ENCODE measurements at regions not wholly inside any gene's neighbourhood (a gene's known extent, or its start where the extent isn't known, plus 50 kb on each side); places are given as distances from the start of the nearest gene placed in this dataset.

DNA sequence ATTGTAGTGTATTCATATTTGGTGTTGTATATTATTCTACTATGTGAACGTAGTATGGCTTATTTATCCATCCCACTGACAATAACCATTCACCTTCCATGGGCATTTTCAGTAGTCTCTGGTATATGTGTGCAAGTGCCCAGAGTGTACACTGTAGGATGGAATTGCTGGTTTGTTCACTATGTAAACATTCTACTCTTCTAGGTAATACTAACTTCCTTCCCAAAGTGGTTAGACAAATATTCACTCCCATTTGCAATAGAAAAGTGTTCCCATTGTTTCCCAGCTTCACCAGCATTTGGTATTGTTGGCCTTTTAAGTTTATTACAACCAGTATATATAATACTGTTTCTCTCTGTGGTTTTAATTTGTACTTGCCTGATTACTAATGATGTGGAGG, 153.7 kb downstream of the C7orf25 start:
- no peak for DNase-seq (ENCODE audit: low spot score)

DNA sequence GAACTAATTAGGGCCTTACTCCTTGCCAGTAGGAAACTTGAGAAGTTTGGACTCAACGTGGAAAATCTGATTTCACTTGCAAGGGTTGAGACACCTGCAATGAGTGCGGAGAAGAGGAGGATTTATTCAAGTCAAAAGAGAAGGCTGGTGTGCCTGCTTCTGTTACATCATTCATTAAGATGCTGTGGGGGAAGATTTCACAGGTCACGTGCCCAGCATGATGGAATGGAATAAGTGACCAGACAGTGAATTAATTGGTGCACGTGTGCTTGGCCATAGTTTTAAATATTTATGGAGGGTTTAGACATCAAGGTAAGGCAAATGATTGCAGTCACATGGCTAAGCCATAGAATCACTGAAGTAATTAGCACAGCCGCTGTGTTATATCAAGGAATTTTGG, 155.0 kb downstream of the C7orf25 start:
- no peak for DNase-seq (ENCODE audit: low spot score)

DNA sequence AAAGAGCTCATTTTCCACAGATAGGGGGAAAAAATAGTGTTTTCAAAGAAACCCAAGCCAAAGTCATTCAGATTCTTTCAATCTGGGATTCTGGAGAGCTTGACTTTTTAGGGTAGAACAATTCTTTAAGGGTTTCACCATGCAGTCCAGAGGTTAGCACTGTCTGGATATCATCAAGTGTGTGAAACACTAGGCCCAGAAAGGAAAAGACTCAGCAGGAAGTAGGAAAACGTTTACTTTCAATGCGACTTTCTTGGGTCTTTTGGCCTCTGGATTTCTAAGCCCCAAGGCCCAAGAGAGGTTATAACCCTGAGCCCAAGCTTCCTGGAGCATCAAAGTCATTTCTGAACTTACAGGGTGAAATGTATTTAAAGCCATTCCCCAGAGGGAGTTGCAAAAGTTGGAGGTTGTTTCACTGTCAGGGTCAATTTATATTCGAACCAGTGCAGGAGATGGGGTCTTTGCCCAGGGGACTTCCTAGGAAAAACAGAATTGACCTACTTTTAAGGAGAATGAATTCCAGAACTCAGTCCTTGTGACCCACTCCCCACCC, 158.0 kb downstream of the C7orf25 start:
- DNase-seq (ENCODE audit: low spot score): no peak

DNA sequence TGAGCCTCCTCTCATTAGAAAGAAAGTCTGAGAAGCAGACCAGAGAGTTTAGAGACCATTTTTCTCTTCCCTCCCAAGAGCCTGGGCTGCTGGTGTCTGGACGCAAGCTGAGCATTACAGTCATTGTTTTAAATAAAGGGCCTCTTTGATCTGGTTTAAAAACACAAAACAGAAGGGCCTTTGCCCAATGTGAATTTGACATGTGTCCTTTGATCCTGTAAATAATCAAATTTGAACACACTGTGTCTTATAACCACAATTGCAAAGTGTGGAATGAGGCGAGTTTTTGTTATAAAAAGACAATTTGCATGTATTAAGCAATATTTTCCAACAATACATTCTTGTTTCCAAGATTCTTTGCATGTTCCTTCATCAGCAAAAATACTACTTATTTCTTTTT, 158.5 kb downstream of the C7orf25 start:
- DNase-seq (ENCODE audit: low spot score): no peak

DNA sequence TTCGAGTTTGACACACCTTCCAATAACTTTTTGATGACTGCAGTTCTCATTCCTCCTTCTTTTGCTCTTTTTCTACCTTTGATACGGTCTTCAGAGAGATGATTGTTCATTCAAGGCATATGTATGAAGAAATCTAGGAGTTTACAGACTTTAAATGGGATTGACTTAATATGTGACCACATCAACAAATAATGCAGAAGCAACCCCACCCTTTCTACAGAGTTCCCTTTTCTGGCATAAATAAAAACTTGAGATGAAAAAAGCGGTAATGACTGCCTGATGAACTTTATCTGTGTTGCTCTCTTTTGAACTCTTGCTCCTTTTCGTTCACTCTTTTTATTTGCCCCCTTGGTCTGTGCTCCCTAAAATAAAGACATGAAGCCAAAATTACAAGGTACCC, 161.7 kb downstream of the C7orf25 start:
- no peak for DNase-seq (ENCODE audit: low spot score)

DNA sequence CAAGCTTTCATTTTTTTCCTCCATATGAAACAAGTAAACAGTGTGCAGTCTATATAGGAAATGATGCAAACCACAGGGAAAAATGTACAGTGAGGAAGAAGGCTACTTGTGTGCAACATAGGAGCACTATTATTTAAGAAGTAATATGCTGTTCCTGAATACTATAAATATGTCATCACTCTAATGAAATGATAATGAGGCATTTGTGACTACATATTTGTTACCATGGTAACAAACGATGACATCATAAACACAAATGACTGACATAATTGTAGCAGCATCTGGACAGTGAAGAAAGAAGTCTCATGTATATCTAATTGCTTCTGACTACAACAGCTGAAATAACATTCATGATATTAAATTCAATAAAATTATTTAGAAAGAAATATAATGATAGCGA, 164.8 kb downstream of the C7orf25 start:
- DNase-seq (ENCODE audit: low spot score): no peak

DNA sequence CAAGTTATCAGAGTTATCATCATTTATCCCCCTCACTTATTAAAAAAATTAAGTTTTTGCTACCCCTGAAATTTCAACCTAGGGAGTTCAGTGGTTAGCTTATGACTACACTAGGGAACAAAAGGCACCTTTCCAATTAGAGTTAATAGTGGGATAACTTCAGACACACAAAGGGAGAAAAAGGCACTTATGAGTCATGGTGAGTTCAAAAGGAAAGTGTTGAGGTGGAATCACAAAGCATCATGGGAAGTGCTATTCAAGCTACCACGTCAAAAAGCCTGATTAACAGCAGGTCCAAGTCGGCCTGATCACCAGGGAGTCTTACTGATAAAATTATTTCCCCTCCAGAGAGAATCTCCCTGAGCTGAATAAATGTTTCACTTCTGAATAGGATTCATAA, 165.7 kb downstream of the C7orf25 start:
- DNase-seq (ENCODE audit: low spot score): no peak

DNA sequence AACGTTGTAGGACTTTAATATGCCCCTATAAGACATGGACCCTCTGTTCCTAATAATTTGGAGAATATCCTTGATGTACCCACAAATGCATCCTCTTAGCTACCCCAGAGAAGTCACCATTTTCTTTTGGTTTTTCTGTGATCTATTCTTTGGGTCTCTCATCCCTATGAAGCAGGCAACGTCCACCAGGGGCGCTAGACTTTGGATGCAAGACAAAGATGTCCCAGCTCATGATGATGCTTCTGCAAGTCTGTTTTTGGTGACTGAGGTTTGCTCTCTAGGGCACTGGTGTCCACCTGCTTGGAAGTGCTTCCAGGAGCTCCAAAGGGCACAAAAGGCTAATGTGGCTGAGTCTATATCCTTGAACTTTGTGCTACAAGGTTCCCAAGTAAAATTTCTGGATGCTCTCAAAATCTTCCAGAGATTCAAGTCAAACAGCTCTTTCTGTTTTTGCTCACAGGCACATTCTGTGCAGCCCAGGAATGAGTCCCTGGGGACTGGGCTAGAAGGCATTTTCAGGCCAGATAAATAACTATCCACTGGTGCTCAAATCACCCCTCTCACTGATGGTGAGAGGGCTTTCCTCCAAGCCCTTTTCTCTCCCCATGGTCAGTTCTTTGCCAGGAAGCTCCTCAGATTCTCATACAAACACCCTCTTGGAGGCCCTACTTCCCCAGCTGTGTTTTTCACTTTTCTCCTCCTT, 166.4 kb downstream of the C7orf25 start:
- DNase-seq (ENCODE audit: low spot score): peak; percentile 28

DNA sequence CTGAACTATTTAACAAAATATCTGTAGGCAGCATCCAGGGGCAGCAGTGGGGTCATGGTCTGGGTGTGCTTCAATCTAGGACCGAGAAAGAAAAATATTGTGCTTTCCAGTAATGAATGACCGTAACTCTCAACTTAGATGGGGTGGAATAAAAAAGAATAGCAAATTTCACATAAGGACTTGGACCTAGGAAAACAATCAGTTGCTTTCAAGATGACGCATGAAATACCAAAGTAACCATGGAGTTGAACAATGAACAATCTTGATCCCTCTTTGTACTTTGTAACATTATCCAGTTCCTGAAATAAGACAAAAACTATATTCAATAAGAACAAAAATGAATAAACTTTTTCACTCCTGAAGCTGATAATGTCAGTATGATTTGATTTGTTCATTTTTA, 167.1 kb downstream of the C7orf25 start:
- DNase-seq (ENCODE audit: low spot score): no peak

DNA sequence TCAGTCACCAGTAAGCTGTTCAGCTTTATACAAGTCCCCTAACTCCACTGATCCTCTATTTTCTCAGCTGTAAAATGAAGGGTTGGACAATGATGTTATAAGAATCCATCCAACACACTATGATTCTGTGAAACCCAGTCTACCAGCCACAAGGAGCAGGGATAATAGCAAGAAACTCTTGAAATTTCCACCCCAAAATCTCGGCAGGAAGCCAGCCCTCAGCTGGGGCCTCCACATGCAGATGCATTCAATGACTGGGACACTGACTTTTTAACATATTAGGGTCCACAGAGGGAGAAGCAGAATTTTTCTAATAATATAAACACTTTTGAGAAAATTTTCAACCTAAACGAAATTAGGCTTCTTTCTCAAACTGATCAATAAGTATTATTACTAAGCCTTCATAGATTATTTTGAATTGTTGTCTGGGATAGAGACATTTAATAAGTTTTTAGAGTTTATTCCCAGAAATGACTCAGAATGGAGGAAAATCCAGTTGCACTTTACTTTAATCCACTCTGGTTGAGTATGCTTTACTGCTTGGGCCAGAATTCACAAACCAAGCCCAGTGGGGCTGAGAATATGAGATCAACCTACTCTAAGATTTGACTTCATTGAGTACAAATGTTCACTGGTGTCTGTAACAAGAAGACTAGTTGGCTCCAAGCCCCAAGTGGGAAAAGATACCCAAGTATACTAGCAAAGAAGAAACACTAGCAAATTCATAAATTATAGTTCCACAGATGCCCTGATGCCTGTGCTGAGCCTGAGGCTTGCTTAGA, 168.6 kb downstream of the C7orf25 start:
- no peak for DNase-seq (ENCODE audit: low spot score)

DNA sequence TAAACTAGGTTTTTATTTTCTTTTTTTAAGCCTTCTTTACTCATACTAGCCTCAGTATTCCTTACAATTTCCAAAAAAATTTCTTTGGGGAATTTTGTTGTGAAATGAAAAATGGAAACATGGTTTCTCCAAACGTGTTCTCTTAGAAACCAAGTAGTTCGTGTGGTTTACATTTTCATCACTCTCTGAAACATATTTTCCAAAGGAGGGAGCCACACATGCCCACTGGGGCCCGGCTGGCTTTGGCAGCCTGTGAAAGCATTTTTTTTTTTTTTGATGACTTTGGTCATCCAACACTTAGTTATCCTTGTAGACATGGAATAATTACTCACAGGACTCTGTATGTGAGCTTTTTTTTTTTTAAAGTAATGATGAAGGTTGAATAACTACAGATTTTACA, 169.6 kb downstream of the C7orf25 start:
- no peak for DNase-seq (ENCODE audit: low spot score)

DNA sequence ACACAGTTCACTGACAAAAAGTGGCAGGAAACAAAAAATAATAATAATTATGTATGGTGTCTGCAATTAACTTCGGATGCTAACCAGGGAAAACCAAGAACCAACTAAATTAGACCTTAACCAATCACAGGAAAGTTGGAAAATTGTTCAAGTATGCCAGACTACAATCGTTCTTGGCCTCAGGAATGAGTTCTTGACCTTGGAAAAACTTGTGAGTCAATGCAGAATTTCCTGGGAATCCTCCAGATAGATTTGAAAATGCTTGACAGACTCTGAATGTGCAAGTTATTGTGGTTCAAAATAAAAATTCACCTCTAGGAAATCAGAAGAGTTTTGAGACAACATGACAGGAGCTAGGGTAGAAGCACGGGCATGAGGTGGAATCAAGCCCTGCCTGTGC, 171.5 kb downstream of the C7orf25 start:
- DNase-seq (ENCODE audit: low spot score): no peak

DNA sequence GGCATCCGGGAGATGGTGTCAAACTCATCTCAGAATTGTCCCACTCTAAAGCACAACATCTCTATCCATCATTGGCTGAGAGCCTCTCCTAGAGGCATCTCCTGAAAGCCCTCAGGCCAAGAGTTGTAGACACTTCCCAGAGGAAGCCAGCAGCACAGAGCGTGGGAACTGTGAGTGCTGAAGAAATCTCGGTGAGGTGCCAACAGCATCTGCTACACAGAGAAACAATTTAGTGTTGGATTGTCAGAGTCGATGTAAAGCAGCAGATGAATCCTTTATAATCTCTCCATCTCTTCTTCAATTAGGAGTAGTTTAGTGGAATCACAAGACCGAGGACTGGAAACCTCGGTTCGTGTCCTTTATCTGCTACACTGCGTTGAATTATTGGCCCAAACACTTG, 172.2 kb downstream of the C7orf25 start:
- no peak for DNase-seq (ENCODE audit: low spot score)

DNA sequence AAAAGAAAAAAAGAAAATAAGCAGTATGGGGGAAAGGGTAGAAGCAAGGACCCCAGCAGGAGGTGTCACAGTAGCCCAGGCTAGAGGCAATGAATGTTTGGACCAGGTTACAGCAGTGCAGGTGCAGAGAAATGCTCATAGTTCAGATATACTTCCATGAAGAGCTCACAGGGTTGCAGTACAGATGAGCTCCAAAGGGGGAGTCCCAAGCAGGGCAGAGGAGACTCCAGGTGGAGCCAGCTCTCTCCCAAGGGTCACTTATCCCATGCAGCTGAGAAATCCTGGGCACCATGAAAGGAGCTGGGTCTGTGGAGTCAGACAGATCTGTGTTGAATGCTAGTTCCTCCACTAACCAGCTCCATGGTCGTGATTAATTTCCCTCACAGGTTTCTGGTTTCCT, 174.9 kb downstream of the C7orf25 start:
- DNase-seq (ENCODE audit: low spot score): no peak

DNA sequence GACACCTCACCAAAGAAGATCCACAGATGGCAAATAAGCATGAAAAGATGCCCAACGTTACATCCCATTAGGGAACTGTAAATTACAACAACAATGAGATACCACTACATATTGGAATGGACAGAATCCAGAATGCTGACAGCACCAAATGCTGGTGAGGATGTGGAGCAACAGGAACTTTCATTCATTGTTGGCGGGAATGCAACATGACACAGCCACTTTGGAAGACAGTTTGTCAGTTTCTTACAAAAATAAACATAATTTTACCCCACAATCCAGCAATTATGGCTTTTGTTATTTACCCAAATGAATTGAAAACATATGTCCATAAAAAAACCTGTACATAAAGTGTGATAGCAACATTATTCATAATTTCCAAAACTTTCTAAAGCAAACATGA, 176.8 kb downstream of the C7orf25 start:
- no peak for DNase-seq (ENCODE audit: low spot score)

DNA sequence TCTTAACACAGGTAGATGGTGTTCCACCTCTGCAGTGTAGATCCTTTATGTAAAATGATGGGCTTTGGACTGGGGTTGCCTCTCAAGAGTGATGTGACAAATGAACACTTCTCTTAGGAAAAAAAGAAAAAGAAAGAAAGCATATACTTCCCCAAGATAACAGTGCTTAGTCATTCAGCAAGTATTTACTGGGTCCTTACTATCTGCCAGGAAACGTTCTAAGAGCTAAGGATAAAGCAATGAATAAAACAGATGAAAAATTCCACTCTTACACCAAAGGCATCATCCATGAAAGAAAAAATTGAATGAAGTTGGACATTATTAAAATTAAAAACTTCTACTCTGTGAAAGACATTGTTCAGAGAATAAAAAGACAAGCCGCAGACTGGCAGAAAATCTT, 177.3 kb downstream of the C7orf25 start:
- DNase-seq (ENCODE audit: low spot score): no peak

DNA sequence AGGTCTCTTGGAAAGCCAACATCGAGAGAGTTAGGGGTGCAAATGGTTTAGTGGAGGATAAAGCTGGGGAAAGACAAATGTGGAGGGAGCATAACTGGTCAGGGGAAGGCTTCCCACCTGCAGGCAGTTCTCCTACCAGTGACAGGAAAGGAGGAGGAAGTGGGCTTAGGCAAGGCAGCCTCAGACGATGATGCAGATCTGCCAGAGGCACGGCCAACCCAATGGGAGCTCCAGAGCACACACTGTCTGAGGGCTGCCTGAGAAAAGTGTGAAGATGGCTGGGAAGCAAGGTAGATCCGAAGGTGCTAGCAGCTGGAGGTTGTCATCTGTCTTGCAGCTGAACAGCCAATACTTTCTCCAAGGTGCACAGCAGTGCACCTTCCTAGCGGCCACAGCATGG, 178.8 kb downstream of the C7orf25 start:
- DNase-seq (ENCODE audit: low spot score): no peak

DNA sequence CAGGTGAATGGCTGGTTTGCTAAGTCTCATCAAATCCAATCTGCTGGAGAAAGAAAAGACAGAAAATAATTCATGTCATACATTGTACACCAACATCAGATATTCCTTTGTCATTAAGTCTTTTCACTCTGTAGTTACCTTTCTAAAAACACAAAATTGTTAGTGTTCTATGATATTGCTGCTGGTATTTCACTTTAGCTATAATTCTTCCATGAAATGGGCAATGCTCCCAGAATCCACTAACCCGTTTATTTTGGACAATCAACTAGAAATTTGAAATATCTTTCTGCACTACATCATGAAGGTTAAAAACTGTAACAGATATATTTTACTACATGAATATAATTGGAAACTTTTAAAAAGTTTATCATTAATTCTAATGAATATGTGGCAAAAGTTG, 181.3 kb downstream of the C7orf25 start:
- no peak for DNase-seq (ENCODE audit: low spot score)

DNA sequence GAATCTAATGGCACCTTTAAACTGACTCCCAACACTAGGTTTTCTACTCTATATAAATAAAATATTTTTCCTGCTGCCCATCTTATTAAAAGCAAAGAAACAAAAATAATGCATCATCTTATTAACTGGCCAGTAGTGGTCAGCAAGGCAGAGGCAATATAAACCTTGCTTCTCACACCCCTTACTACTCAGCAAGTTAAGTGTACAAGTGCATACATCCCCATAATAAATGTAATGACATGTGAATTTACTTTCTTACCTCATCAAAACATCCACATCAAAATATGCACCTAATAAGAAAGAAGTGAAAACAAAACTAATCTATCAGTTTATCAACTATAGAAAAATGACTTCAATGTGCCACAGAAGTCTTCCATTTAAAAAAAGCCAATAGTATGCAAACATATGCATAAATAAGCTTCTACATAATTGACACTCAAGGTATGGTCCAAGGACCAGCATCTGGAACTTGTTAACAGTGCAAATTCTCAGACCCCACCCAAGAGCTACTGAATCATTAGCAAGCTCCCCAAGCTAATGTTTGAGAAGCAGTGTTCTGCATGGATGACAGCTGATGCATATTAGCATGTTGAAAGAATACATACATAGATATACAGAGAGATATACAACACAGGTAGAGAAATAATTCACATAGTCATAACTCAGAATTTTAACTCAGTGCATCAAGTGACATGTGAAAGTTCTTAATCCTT, 182.7 kb downstream of the C7orf25 start:
- DNase-seq (ENCODE audit: low spot score): no peak

DNA sequence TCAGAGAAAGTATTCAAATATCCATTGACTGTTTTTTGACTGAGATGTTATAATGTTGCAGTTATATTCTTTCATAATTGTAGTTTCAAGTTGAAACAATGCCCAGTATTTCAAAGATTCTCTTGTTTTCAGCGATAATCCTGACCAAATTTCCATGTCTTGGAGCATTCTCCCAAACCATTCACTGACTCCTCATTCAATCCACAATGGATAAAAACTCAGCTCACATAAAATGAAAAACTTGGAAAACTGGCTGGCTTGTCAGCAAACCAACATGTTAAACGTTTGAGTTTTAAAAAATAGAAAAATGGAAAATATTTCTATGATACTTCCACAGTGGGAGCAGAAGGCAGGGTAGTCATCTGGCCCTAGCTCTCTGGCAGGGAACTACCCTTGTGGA, 184.4 kb downstream of the C7orf25 start:
- no peak for DNase-seq (ENCODE audit: low spot score)

DNA sequence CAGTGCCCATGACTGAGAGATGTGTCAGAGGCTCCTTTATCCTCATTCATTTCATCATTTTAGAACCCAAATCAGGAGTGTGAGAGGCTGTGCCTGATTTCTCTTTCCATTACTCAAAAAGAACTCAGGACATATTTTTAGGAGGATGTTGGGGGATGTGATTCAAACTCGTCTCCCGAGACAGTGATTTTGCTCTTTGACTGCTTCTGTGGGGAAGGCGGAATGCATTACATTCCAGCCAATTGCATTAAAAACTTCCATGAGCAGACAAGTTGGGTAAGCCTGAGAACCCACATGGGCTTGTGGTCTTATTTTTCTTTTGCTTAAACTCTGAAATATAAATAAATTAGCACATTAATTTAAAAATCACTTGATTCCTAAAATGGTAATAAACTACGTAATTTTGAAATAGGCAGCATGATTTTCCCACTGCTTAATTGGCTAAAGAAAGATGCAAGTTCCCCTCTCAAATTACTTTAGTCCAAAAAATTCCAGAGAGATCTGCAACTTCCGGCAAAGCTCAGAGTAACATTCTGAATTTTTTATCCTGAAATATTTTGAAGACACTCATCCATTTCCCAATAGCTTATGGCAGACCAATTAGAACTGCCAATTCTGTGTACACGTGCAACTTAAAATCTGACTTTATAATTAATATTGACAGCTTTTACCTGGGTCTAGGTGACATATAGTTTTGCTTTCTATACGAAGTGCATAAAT, 185.6 kb downstream of the C7orf25 start:
- DNase-seq (ENCODE audit: low spot score): no peak

DNA sequence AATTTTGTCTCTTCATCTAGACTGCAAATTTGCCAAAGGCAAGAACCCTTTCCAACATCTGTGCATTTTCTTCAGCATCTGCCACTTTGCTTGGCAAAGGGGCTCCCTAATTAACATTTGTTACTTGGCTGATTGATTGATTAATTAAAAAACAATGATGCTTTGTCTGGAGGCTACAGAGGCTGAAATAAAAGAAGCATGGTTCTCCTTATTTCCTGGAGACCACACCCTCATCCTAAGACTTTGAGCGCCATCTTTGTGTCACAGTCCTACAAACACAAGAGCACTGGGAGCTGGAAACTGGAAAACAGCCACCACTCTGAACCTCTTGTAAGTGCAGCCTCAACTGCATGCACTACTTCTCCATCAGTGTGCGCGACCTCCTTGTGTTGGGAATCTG, 189.2 kb downstream of the C7orf25 start:
- no peak for DNase-seq (ENCODE audit: low spot score)

Measured in D341Med (cell line).